Fibroblast of lung (primary cell): ENCODE measurements at regions not wholly inside any gene's neighbourhood (a gene's known extent, or its start where the extent isn't known, plus 50 kb on each side); places are given as distances from the start of the nearest gene placed in this dataset.
A peak's percentile ranks its signal among the peaks of the same experiment; 100 is the strongest.

Experiments used
- CTCF ChIP-seq, 2 donors: IDR thresholded peaks in 1 of 2; conservative IDR thresholded peaks in 1 of 2; 1 replicate in 1 of 2; 2 replicates in 1 of 2; pipeline ENCODE4 v1.5.1; 2011 to 2012; ENCODE audit warnings: low read length in 2 of 2, control low read depth in 1 of 2, inconsistent platforms in 1 of 2, low read depth in 1 of 2, mild to moderate bottlenecking in 1 of 2
- EZH2 ChIP-seq: IDR thresholded peaks from 2 replicates; pipeline ENCODE4 v1.5.1; 2012; ENCODE audit warnings: low read length, control low read depth, mild to moderate bottlenecking; ENCODE audit errors: missing control alignments

DNA sequence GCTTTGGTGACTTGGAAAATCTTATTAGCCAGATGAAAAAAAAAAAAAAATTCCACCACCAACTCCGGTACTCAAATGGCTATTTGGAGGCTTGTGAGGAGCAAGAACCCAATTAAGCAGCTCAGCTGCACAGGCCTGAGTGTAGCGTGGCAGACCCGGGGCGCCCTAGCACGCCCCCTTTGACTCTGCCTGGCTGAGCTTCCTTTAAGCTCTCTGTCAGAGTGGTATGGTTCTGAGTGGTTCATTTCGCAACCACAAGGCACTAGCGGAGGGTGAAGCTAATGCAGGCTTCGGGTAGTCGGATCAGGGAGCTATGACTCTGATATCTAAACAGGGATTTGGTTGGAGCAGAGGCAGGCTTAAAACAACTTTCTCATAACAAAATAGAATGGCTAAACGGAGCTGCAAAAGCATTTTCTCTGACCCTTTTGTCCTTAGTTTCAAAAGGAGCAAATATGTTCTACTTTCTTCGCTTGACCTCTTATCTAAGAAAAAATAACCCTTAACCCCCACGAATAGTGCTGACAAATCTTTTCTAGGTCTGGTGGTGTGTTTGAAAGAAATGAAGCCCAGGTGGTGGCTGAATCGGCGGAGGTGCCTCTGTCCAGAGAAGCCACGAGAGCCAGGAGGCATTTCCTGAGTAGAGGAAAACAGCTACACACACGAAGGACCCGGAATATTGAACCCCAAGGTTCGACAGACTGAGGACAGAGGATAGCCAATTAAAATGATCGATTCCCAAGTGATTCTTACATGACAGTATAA is 285.4 kb upstream of the GLI3 start:
- TF ChIP-seq CTCF (conservative IDR thresholded peaks at IDR 0.05 in 1 of 2, IDR thresholded peaks at IDR 0.05 in 1 of 2; ENCODE audit: low read depth in 1 of 2, low read length in 2 of 2) = peak in 1 of 2 donors; percentile 6
- TF ChIP-seq EZH2 = no peak
